Common myeloid progenitor, CD34-positive (primary cell): ENCODE measurements at regions not wholly inside any gene's neighbourhood (a gene's known extent, or its start where the extent isn't known, plus 50 kb on each side); places are given as distances from the start of the nearest gene placed in this dataset.

Source experiments
- CTCF ChIA-PET: fragments of 350-600 bp; sonication (Branson Sonifier 250); formaldehyde crosslinking; loops from one replicate; lab custom pipeline; 2021; ENCODE audit warnings: antibody characterized with exemption; lab: Charles Lee
- POLR2A ChIA-PET: fragments of 350-600 bp; sonication (Branson Sonifier 250); formaldehyde crosslinking; loops from one replicate; lab custom pipeline; 2021; ENCODE audit warnings: antibody characterized with exemption; lab: Charles Lee
- DNase-seq, 3 donors: peaks; one replicate each; pipeline versions ENCODE4 v3.0.0 to v3.0.0-alpha.2; 2013
- H3K27ac ChIP-seq, 2 experiments: 1 replicate in 1 of 2; 2 replicates in 1 of 2; pipeline ENCODE4 v1.7.0; 2013; ENCODE audit warnings: inconsistent platforms in 2 of 2, low read length in 2 of 2, mild to moderate bottlenecking in 2 of 2, low read depth in 1 of 2, moderate library complexity in 1 of 2; ENCODE audit not compliant: severe bottlenecking in 2 of 2, insufficient read depth in 1 of 2, poor library complexity in 1 of 2
- H3K27me3 ChIP-seq, 5 experiments: replicated peaks in 2 of 5; 1 replicate in 3 of 5; 2 replicates in 2 of 5; pipeline versions ENCODE4 v1.6.1 to v1.7.0; 2013; ENCODE audit warnings: low read length in 4 of 5, mild to moderate bottlenecking in 2 of 5, moderate library complexity in 2 of 5, inconsistent platforms in 1 of 5; ENCODE audit not compliant: insufficient read depth in 5 of 5, control insufficient read depth in 4 of 5
- H3K36me3 ChIP-seq, 4 experiments: 1 replicate in 2 of 4; 2 replicates in 2 of 4; pipeline versions ENCODE4 v1.6.1 to v1.7.0; 2013; ENCODE audit warnings: low read length in 3 of 4, control low read depth in 1 of 4, mild to moderate bottlenecking in 1 of 4; ENCODE audit not compliant: control insufficient read depth in 4 of 4, insufficient read depth in 4 of 4
- H3K4me1 ChIP-seq, 4 experiments: 1 replicate in 3 of 4; 2 replicates in 1 of 4; pipeline versions ENCODE4 v1.6.1 to v1.7.1; 2013; ENCODE audit warnings: low read length in 3 of 4, mild to moderate bottlenecking in 3 of 4, control low read depth in 1 of 4, inconsistent platforms in 1 of 4, moderate library complexity in 1 of 4; ENCODE audit not compliant: control insufficient read depth in 4 of 4, insufficient read depth in 4 of 4; ENCODE audit errors: control extremely low read depth in 1 of 4
- H3K4me3 ChIP-seq, 7 experiments: 1 replicate in 4 of 7; 2 replicates in 3 of 7; pipeline versions ENCODE4 v1.5.1 to v1.7.0; 2013; ENCODE audit warnings: mild to moderate bottlenecking in 7 of 7, low read length in 6 of 7, moderate library complexity in 6 of 7, inconsistent platforms in 2 of 7, low read depth in 2 of 7, control low read depth in 1 of 7; ENCODE audit not compliant: insufficient read depth in 4 of 7, control insufficient read depth in 1 of 7; ENCODE audit errors: extremely low read depth in 1 of 7
- H3K9me3 ChIP-seq, 5 experiments: 1 replicate in 4 of 5; 2 replicates in 1 of 5; pipeline versions ENCODE4 v1.6.1 to v1.7.1; 2013; ENCODE audit warnings: low read length in 4 of 5, mild to moderate bottlenecking in 2 of 5, inconsistent platforms in 1 of 5, low read depth in 1 of 5, moderate library complexity in 1 of 5; ENCODE audit not compliant: control insufficient read depth in 4 of 5, insufficient read depth in 2 of 5; ENCODE audit errors: control extremely low read depth in 1 of 5
- WGBS: methylation state at CpG from one replicate; pipeline ENCODE4 v1.1.5; 2013; ENCODE audit not compliant: insufficient coverage; 5-methylcytosine and 5-hydroxymethylcytosine counted together

DNA sequence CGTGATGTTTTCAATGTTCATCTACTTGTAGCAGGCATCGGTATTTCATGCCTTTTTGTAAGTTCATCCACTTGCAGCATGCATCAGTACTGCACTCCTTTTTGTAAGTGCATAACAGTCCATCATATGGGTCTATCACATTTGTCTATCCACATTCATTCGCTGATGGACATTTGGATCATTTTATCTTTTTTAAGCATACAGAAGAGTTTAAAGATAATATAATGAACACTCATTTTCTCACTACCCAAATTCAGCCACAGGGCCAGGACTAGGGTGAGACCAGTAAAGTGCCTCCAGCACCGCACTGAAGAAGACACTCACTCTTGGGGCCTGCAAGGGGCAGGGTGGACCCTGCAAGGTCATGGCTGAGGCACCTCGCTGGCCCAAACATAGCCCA, 309.6 kb downstream of the UACA start:
- Histone ChIP-seq H3K27ac (no peak overlapping the region), H3K36me3 (no peaks in the 10 kb centered on the region), H3K4me3 (no peak overlapping the region), H3K4me1 (peaks cover 0 to 32% (median 20%) of the 10 kb centered on the region in 4 experiments), H3K27me3 (no peaks in the 10 kb centered on the region), H3K9me3 (no peaks in the 10 kb centered on the region)
- WGBS, result 89% methylated on average over 3 of the region's 5 CpGs
- ChIA-PET CTCF (interaction anchor here (3.6 kb wide), 1 partner anchor 12 kb away, joined by 28 read pairs; no protein-coding TSS in a partner anchor), POLR2A (interaction anchor here (0.6 kb wide), 1 partner anchor 10 kb away, joined by 3 read pairs; no protein-coding TSS in a partner anchor)
- no peak for DNase-seq

DNA sequence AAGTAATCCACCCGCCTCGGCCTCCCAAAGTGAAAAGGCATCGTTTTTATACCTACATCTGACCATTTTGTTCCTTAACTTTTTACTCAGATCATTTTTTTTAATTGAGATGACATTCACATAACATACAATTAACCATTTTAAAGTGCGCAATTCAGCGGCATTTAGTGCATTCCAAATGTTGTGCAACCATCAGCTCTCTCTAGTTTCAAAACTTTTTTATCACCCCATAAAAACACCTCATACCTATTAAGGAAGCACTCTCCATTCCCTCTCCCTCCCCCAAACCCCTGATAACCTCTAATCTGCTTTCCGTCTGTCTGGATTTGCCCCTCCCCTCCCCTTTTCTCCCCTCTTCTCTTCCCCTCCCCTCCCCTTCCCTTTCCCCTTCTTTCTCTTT, 310.1 kb downstream of the UACA start:
- POLR2A ChIA-PET, result no interaction called here
- H3K27me3 ChIP-seq, result no peaks in the 10 kb centered on the region
- 85% methylated on average over 6 of the region's 6 CpGs for WGBS

DNA sequence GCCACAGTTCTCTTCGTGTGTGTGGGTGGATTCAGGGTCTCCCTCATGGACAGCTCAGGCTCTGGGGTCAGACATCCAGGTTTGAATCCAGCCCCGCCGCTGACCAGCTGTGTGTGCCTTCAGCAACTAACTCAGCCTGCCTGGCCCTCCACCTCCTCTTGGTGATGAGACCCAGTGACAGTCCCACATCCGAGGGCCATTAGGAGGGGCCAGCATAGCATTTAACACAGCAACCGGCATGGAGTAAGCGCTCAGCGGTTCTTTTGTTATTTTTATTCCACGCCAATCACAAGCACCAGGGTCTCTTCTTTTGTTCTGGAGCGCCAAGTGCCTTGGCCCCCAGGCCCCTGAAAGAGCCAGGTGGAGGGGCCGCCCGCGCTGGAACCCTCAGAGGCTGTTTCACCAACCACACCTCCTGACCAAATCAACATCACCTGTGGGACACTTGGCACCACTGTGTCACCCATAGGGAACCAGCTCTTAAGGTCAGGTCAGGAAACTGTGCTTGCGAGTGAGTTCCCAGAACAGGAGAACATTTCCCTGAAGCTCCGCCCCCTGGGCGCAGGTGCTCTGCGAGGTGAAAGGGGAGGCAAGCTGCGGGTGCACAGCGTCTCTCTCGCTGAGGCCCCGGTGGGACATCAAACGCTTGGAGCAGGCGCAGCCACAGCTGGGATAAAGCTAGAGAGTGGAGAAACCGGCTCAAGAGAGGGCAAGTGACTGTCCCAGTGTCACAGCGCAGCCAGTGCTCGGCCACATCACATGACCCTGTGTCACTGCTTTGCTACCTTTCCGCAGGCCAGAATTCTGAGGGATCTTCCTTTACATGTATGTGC, 311.3 kb downstream of the UACA start:
- peaks cover 2 to 49% (median 38%) of the 10 kb centered on the region in 4 experiments for H3K4me1 ChIP-seq
- H3K27ac ChIP-seq, result no peak overlapping the region
- no peaks in the 10 kb centered on the region for H3K9me3 ChIP-seq
- WGBS, result 79% methylated on average over 24 of the region's 26 CpGs
- ChIA-PET POLR2A (no interaction called here), CTCF (interaction anchor here (1.1 to 3.6 kb wide), 3 partner anchors 8 to 14 kb away, joined by 4 to 28 read pairs (median 8); no protein-coding TSS in a partner anchor)
- H3K27me3 ChIP-seq, result no peaks in the 10 kb centered on the region
- H3K4me3 ChIP-seq, result no peak overlapping the region
- H3K36me3 ChIP-seq, result no peaks in the 10 kb centered on the region
- DNase-seq, result no peak

More for the DNA sequence above, 310.1 kb downstream of the UACA start:
- no peak for DNase-seq
- no peaks in the 10 kb centered on the region for H3K36me3 ChIP-seq
- no peak overlapping the region for H3K4me3 ChIP-seq
- no peaks in the 10 kb centered on the region for H3K9me3 ChIP-seq
- H3K4me1 ChIP-seq, result peaks cover 0 to 37% (median 26%) of the 10 kb centered on the region in 4 experiments
- H3K27ac ChIP-seq, result no peak overlapping the region
- CTCF ChIA-PET, result interaction anchor here (3.6 kb wide), 1 partner anchor 12 kb away, joined by 28 read pairs; no protein-coding TSS in a partner anchor

DNA sequence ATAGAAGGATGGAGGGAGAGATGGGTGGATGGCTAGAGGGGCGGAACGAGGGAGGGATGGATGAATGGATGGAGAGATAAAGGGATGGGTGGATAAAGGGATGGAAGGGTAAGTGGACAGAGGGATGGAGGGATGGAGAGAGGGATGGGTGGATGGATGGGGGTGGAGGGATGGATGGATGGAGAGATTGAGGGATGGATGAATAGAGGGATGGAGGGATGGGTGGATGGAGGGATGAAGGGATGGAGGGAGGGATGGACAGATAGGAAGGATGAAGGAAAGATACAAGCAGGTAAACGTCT, 313.3 kb downstream of the UACA start:
- no peak for DNase-seq
- ChIA-PET POLR2A (no interaction called here), CTCF (interaction anchor here (3.6 kb wide), 1 partner anchor 16 kb away, joined by 28 read pairs; no protein-coding TSS in a partner anchor)
- no peaks in the 10 kb centered on the region for H3K36me3 ChIP-seq
- WGBS, result 96% methylated on average over 2 of the region's 3 CpGs
- peaks cover 4 to 65% (median 52%) of the 10 kb centered on the region in 4 experiments for H3K4me1 ChIP-seq
- H3K9me3 ChIP-seq, result no peaks in the 10 kb centered on the region
- no peaks in the 10 kb centered on the region for H3K27me3 ChIP-seq
- H3K27ac ChIP-seq, result no peak overlapping the region
- no peak overlapping the region for H3K4me3 ChIP-seq

DNA sequence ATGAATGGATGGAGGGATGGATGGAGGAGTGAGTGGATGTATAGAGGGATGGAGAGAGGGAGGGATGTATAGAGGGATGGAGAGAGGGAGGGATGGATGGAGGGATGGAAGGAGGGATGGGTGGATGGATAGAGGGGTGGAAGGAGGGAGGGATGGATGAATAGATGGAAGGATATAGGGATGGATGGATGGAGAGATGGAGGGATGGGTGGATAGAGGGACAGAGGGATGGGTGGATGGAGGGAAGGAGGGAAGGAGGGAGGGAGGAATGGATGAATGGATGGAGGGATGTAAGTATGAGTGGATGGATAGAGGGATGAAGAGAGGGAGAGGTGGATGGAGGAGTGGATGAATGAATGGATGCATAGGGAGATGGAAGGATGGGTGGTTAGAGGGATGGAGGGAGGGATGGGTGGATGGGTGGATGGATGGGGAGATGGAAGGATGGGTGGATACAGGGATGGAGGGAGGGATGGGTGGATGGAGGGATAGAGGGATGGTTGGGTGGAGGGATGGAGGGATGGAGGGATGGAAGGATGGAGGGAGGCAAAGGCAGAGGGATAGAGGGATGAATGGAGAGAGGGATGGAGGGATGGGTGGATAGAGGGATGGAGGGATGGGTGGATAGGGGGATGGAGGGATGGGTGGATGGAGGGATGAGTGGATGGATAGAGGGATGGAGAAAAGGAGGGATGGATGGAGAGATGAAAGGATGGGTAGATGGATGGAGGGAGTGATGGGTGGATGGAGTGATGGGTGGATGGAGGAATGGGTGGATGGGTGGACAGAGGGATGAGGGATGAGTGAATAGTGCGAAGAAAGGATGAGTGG, 313.8 kb downstream of the UACA start:
- H3K9me3 ChIP-seq, result no peaks in the 10 kb centered on the region
- POLR2A ChIA-PET, result no interaction called here
- H3K4me1 ChIP-seq, result peaks cover 4 to 68% (median 58%) of the 10 kb centered on the region in 4 experiments
- no peaks in the 10 kb centered on the region for H3K36me3 ChIP-seq
- no peak for DNase-seq
- CTCF ChIA-PET, result no interaction called here
- H3K27me3 ChIP-seq, result no peaks in the 10 kb centered on the region
- no peak overlapping the region for H3K27ac ChIP-seq
- no peak overlapping the region for H3K4me3 ChIP-seq
- WGBS, result 93% methylated on average over 1 of the region's 1 CpG

DNA sequence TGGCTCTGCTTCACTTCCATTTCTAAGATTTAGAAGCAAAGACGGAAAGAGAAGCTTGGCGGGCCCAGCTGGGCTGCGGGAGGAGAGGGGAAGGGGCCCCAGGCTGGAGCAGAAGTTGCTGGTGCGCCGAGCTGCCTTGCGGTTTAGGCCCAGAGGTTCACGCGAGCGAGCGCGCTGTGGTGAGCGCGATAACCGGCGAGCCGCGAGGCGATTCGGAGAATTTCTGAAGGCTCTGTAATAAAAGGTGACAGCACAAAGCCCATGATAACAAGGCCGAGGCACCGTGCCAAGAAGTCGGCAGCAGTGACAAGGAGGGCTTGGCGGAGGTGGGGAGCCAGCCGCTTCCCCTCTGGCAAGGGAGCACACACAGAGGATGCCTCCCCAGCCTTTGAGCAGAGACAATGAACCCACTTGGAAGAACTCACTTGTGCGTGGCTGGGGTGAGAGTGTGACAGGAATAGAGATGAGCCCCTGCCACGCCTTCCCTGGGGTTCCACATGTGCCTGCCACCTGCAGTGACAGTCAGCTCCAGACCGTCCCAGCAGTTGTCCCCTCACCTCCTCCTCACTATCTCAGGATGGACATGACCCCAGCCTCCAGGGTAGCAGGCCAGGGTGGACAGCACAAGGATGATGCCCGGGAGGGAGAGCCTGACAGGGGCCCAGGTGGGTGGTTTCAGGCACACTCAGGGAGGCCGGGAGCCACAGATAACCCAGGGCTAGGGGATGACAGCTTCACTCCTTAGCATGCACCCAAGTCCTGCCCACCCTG, 315.2 kb downstream of the UACA start:
- ChIA-PET POLR2A (interaction anchor here (0.6 to 1.4 kb wide), 4 partner anchors 26 to 1580 kb away, joined by 3 to 6 read pairs (median 4); no protein-coding TSS in a partner anchor), CTCF (interaction anchor here (0.8 to 1.5 kb wide), 3 partner anchors 12 to 29 kb away, joined by 3 to 4 read pairs (median 3); no protein-coding TSS in a partner anchor)
- H3K9me3 ChIP-seq, result no peaks in the 10 kb centered on the region
- 1% methylated on average over 29 of the region's 29 CpGs for WGBS
- H3K4me3 ChIP-seq, result peak overlapping the region in 5 of 7 experiments; percentile 1 to 62 (median 35)
- peak; percentile 96 to 99 (median 99) for DNase-seq
- H3K27me3 ChIP-seq, result no peaks in the 10 kb centered on the region
- peak overlapping the region in 1 of 2 experiments; percentile 41 for H3K27ac ChIP-seq
- peaks cover 4 to 81% (median 71%) of the 10 kb centered on the region in 4 experiments for H3K4me1 ChIP-seq
- H3K36me3 ChIP-seq, result no peaks in the 10 kb centered on the region
